DND-41 (cell line): ENCODE measurements at regions not wholly inside any gene's neighbourhood (a gene's known extent, or its start where the extent isn't known, plus 50 kb on each side); places are given as distances from the start of the nearest gene placed in this dataset.

Source experiments
- CTCF ChIP-seq: IDR thresholded peaks from 2 replicates; pipeline ENCODE4 v1.5.1; 2012; ENCODE audit warnings: borderline replicate concordance, low read length, moderate library complexity, mild to moderate bottlenecking; ENCODE audit not compliant: poor library complexity, severe bottlenecking; ENCODE audit errors: extremely low read depth
- EZH2 ChIP-seq: IDR thresholded peaks from 3 replicates; pipeline ENCODE4 v1.6.1; 2012; ENCODE audit warnings: borderline replicate concordance, low read depth, mild to moderate bottlenecking, moderate library complexity, low read length, inconsistent platforms; ENCODE audit not compliant: severe bottlenecking

- no peak for TF ChIP-seq EZH2
- TF ChIP-seq CTCF = no peak
Observed at GRCh38 chr6:82551831-82552230, 188.2 kb downstream of the TPBG start.
